ENCODE measurements at regions not wholly inside any gene's neighbourhood (a gene's known extent, or its start where the extent isn't known, plus 50 kb on each side); places are given as distances from the start of the nearest gene placed in this dataset.
A peak's percentile ranks its signal among the peaks of the same experiment; 100 is the strongest.

DNA sequence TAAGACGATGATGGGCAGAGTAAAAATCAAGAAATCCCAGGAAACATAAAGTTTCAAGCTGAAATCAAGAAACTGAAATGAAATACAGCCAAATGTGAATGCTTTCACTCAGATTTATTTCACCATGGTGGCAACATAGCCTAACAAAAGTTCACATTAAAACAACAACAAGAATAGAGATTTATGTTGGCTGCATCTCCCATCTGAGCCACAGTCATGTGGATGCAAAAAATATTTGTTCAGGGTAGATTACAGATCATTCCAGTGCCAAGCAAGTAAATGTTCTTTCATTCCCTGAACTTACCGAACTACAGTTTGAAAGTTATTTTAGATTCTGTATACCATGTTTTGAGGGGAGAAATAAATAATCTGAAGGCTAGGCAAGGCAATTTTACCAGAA is 159.9 kb upstream of the TMTC1 start:
- Histone ChIP-seq H3K4me1 (no peaks in the 10 kb centered on the region), H3K27me3 (no peaks in the 10 kb centered on the region; the same call in 1 of the 2 replicates), H3K36me3 (no peaks in the 10 kb centered on the region), H3K9me3 (no peaks in the 10 kb centered on the region; the same call in 1 of the 2 replicates), H3K4me3 (ENCODE audit: low read depth, low read length) (no peak overlapping the region)
- DNase-seq = no peak
- TF ChIP-seq, protein P1, sequence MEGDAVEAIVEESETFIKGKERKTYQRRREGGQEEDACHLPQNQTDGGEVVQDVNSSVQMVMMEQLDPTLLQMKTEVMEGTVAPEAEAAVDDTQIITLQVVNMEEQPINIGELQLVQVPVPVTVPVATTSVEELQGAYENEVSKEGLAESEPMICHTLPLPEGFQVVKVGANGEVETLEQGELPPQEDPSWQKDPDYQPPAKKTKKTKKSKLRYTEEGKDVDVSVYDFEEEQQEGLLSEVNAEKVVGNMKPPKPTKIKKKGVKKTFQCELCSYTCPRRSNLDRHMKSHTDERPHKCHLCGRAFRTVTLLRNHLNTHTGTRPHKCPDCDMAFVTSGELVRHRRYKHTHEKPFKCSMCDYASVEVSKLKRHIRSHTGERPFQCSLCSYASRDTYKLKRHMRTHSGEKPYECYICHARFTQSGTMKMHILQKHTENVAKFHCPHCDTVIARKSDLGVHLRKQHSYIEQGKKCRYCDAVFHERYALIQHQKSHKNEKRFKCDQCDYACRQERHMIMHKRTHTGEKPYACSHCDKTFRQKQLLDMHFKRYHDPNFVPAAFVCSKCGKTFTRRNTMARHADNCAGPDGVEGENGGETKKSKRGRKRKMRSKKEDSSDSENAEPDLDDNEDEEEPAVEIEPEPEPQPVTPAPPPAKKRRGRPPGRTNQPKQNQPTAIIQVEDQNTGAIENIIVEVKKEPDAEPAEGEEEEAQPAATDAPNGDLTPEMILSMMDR (IDR thresholded peaks at IDR 0.05; ENCODE audit: low read depth, low read length) = no peak

DNA sequence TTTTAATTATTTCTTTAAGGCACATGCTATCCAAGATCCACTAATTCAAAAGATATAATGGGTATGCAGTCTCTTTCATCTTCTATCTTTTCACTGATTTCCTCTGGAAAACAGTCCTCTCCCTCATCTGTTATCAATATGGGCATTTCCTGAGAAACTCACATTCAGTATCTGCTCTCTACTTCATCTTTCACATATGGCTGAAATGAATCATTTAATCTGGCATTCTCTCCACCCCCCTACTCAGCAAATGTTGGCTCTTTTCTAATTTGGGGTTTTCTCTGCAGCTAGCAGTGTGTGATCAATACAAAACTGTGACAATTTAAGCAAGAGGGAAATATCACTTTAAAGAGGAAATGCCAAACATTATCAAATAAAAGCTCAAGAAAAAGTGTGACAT is 157.1 kb upstream of the TMTC1 start:
- TF ChIP-seq, protein P1 (IDR thresholded peaks at IDR 0.05; ENCODE audit: low read depth, low read length) = no peak
- Histone ChIP-seq H3K4me1 (no peaks in the 10 kb centered on the region), H3K27me3 (no peaks in the 10 kb centered on the region; the same call in 1 of the 2 replicates), H3K36me3 (no peaks in the 10 kb centered on the region), H3K4me3 (ENCODE audit: low read depth, low read length) (no peak overlapping the region), H3K9me3 (no peaks in the 10 kb centered on the region; the same call in 1 of the 2 replicates)
- DNase-seq = no peak

DNA sequence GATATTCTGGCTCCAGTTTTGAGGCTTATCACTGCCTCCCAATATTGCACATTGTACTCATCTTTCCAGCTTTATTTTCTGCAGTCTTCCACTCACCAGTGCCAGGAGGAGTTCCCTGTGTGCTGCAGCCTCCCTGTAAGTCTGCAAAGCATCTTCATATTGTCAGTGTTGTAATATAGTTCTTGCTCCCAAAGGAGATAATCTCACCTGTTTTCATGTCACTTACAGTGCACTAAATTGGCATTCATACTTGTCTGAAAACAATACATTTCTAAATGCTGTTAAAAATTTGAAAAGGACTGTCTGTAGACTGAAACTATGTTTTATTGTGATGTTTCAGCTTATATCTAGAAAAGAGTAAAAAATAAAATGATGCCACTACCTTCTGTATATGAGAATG is 146.8 kb upstream of the TMTC1 start:
- H3K4me3 ChIP-seq (ENCODE audit: low read depth, low read length) = no peak overlapping the region
- no peaks in the 10 kb centered on the region for H3K27me3 ChIP-seq
- no peaks in the 10 kb centered on the region for H3K36me3 ChIP-seq
- TF ChIP-seq, protein P1 (IDR thresholded peaks at IDR 0.05; ENCODE audit: low read depth, low read length) = no peak
- no peaks in the 10 kb centered on the region for H3K4me1 ChIP-seq
- DNase-seq = no peak
- no peaks in the 10 kb centered on the region for H3K9me3 ChIP-seq

DNA sequence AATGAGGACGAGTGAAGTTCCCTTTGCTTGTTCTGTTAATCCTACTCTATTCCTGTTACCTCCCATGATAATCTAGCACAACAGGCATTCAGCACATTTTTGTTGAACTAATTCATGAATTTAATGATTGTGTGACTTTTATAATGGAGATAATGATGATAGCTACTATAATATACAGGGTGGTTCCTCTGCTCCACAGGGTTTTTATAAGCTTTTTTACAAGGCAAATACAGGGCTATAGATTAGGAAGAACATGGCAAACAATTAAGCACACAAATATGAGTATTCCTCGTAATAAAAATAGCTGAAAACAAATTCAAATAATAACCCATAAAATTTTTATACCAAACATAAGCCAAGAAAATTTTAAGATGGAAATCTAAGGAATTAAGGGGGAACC is 145.6 kb upstream of the TMTC1 start:
- Histone ChIP-seq H3K4me1 (no peaks in the 10 kb centered on the region), H3K36me3 (no peaks in the 10 kb centered on the region), H3K9me3 (no peaks in the 10 kb centered on the region), H3K27me3 (no peaks in the 10 kb centered on the region), H3K4me3 (ENCODE audit: low read depth, low read length) (no peak overlapping the region)
- DNase-seq = no peak
- TF ChIP-seq, protein P1 (IDR thresholded peaks at IDR 0.05; ENCODE audit: low read depth, low read length) = no peak

DNA sequence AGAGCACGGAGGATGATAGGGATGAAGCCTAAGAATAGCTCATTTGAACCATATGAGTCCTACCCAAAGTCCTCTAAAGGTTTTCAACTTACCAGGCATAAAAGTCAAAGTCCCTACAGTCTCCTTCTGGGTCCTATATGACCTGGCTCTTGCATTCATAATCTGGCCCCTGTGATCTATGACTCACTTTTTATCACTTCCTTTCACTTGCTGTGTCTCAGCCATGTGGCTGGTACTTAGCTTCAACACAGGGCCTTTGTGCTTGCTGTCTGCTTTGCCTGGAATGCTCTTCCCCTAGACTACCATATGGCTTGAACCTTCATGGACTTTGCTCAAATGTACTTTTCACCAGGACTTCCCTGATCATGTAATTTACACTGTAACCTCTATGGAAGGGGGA is 137.6 kb upstream of the TMTC1 start:
- H3K4me1 ChIP-seq = peaks cover 6% of the 10 kb centered on the region
- TF ChIP-seq, protein P1 (IDR thresholded peaks at IDR 0.05; ENCODE audit: low read depth, low read length) = no peak
- peak; percentile 52 for DNase-seq

DNA sequence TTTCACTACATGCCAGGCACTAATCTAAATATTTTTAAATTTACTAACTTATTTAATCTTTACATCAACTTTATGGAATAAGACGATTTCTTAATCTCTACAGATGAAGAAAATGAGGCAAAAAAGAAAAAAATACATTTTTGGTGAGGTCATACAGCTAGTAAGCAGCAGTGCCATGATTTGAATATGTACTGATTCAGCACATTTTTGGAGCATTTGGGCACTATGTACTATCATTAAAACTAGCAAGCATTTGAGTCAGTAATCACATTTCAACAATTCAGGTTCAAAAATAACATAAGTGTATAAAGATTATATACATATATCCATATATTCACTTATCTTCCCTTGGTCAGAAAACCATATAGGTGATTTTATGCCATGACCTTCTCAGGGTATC is 124.4 kb upstream of the TMTC1 start:
- TF ChIP-seq, protein P1 (IDR thresholded peaks at IDR 0.05; ENCODE audit: low read depth, low read length) = no peak
- H3K36me3 ChIP-seq = no peaks in the 10 kb centered on the region; the same call in 1 of the 2 replicates
- H3K4me3 ChIP-seq (ENCODE audit: low read depth, low read length) = no peak overlapping the region
- H3K27me3 ChIP-seq = no peaks in the 10 kb centered on the region
- peaks cover 4% of the 10 kb centered on the region; the same call in 1 of the 2 replicates for H3K9me3 ChIP-seq
- no peaks in the 10 kb centered on the region for H3K4me1 ChIP-seq
- DNase-seq = no peak

More for the DNA sequence above, 137.6 kb upstream of the TMTC1 start:
- H3K4me3 ChIP-seq (ENCODE audit: low read depth, low read length) = no peak overlapping the region
- H3K9me3 ChIP-seq = no peaks in the 10 kb centered on the region
- H3K36me3 ChIP-seq = no peaks in the 10 kb centered on the region
- no peaks in the 10 kb centered on the region for H3K27me3 ChIP-seq

All from BE2C (cell line).